ENCODE measurements at regions not wholly inside any gene's neighbourhood (a gene's known extent, or its start where the extent isn't known, plus 50 kb on each side); places are given as distances from the start of the nearest gene placed in this dataset.

DNA sequence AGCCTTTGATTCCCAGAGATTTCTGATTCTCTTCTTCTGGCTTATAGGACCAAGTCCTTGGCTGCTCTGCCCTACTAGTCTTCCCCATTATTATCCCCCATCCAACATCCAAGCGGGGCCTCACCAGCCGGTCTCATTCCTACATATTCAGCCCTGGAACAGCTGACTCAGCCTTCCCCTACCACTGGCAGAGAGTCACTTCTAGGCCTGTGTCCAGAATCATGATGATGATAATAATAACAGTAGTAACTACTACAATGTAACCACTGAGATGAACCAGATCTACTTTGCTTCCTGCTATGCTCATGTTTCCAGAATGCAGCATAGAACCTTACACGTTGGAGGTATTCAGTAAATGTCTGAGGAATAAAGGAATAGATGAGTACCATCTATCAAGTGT, 295.2 kb downstream of the SRBD1 start:
- DNase-seq (no peak), ATAC-seq (no peak)
- Mint-ChIP-seq H3K9me3 (no peaks in the 10 kb centered on the region), H3K27ac (no peak overlapping the region), H3K4me1 (no peaks in the 10 kb centered on the region), H3K27me3 (no peaks in the 10 kb centered on the region), H3K36me3 (ENCODE audit: low read depth) (no peaks in the 10 kb centered on the region), H3K4me3 (no peak overlapping the region)

- Mint-ChIP-seq H3K36me3 (ENCODE audit: low read depth) (no peaks in the 10 kb centered on the region), H3K4me3 (no peak overlapping the region), H3K4me1 (no peaks in the 10 kb centered on the region), H3K27ac (no peak overlapping the region), H3K9me3 (no peaks in the 10 kb centered on the region), H3K27me3 (peaks cover 3% of the 10 kb centered on the region)
- no peak for DNase-seq
- ATAC-seq = no peak
Measured at GRCh38 chr2:45312275-45312674, 298.8 kb downstream of the SRBD1 start.

DNA sequence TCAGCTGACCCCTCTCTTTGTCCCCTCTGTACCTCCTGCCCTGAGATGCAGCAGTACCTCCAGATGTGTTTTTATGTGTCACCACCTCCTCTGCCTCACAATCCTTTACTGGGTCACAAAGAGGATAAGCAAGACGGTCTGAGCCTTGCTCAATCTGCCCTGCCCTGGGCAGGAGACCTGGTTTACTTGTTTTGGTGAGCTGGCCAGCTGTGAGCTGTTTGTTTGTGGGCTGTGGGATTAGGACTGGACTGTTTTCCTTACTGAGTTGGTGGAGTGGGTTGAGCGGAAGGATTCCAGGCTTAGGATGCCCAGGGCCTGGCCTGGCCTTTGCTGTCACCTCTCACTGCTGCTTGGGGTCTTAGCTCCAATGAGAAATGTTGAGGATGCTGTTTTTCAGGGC, 299.5 kb downstream of the SRBD1 start:
- Mint-ChIP-seq H3K4me1 (no peaks in the 10 kb centered on the region), H3K9me3 (no peaks in the 10 kb centered on the region), H3K4me3 (no peak overlapping the region), H3K27me3 (peaks cover 3% of the 10 kb centered on the region), H3K27ac (no peak overlapping the region), H3K36me3 (ENCODE audit: low read depth) (no peaks in the 10 kb centered on the region)
- ATAC-seq (no peak), DNase-seq (no peak)

DNA sequence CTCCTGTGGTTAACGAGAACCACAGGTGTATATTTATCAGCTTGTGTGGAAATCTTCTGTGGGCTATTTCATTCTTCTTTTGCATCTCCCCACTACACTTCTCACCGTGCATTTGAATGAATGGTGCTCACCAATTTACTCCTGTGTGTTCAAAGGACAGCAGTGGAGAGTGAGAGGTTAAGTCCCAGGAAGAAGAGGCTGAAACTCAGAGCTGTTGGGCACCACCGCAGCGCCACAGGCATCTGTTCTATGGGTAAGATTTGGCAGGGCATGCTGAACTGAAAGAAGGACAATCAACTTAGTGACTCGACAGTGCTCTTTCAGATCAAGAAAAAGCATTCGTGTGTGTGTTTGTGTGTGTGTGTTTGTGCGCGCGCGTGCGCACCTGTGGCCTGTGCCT, 297.9 kb upstream of the SIX2 start:
- Mint-ChIP-seq H3K4me1 (no peaks in the 10 kb centered on the region), H3K27ac (no peak overlapping the region)

GRCh38 chr2:45305599-45305998, 296.3 kb upstream of the SIX2 start:
- H3K4me1 Mint-ChIP-seq = no peaks in the 10 kb centered on the region
- peaks cover 9% of the 10 kb centered on the region for H3K27me3 Mint-ChIP-seq
- H3K36me3 Mint-ChIP-seq (ENCODE audit: low read depth) = no peaks in the 10 kb centered on the region
- no peaks in the 10 kb centered on the region for H3K9me3 Mint-ChIP-seq
- no peak for DNase-seq
- H3K27ac Mint-ChIP-seq = no peak overlapping the region
- no peak overlapping the region for H3K4me3 Mint-ChIP-seq
- no peak for ATAC-seq

More for the DNA sequence above, 297.9 kb upstream of the SIX2 start:
- Mint-ChIP-seq H3K36me3 (ENCODE audit: low read depth) (no peaks in the 10 kb centered on the region), H3K27me3 (peaks cover 9% of the 10 kb centered on the region), H3K4me3 (no peak overlapping the region), H3K9me3 (no peaks in the 10 kb centered on the region)
- ATAC-seq = no peak
- no peak for DNase-seq

GRCh38 chr2:45303417-45304202, 294.4 kb upstream of the SIX2 start:
- Mint-ChIP-seq H3K4me3 (no peak overlapping the region), H3K9me3 (no peaks in the 10 kb centered on the region), H3K27me3 (peaks cover 6% of the 10 kb centered on the region), H3K4me1 (no peaks in the 10 kb centered on the region), H3K27ac (no peak overlapping the region), H3K36me3 (ENCODE audit: low read depth) (no peaks in the 10 kb centered on the region)
- no peak for ATAC-seq
- no peak for DNase-seq

DNA sequence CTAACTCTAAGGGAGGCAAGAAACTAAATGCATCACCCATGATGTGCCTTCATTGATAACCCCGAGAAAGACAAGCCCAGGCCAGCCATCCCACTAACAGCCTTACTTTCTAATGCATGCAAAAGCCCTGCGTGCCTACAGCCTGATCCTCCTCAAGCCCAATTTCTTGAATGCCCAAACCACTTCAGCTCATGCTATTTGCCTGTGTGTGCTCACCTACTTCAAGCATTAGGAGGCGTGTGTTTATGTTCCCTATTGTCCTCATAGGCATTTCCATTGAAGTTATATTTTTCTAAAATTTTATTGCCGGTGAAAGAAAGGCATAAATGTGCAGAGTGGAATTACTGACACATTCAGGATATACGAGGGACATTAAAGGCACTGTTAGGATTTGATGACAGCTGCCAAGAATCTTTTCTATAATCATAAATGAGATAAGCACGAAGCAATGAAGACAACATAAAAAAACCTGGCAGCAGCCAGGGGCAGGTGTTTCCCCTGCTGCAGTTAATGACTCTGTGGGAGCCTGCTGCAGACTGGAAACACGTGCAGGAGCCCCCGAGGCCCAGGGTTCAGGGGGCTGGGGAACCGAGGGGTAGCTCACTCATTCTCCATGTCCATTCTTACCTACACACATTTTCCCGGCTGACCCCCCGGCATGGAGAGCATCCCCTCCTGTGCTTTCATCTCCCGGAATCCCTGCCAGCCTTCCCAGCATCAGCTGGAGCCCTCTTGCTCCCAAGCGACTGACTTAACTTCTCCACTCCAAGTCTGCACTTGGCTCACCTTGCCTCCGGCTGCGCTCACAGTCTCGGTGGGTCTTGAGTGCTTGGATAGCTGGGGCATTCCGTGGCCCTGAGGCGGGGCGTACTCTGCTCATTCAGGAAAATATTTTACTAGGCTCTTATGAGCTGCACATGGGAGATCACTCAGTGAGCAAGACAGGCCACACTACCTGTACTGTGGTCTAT, 292.3 kb upstream of the SIX2 start:
- DNase-seq = no peak

DNA sequence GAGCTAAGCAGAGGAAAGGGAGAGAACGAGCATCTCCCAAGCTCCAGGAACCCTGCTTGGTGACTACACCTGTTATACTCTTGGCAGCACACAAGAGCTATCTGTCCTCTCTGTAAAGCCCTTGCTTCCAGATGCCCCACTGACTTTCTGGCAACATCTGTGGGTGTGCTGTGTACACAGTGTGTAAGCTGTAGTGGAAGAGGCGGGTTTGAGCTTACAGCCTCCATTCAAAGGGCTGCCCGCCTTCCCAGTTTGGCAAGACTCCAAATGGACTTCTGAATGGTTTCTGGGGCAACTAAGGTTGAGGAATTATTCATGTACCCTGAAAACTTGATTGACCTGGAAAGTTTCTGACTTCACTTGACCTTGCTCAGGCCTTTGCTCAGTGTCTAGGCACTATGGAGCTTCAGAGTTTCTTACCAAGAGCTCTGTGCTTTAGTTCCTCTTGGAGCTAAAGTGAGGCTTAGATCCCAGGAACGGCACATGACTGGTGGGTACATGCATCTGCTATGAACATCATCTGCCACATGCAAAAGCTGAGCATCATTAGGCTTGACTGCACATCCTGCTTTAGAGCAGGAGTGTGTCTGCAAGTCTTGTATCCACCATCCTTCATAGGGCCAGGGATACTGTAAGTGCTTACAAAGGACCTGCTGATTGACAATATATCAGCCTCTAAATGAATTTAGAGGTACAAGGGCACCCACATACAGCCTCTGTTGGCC, 290.9 kb upstream of the SIX2 start:
- no peaks in the 10 kb centered on the region for H3K36me3 Mint-ChIP-seq (ENCODE audit: low read depth)
- no peak overlapping the region for H3K4me3 Mint-ChIP-seq
- H3K27ac Mint-ChIP-seq = no peak overlapping the region
- no peaks in the 10 kb centered on the region for H3K9me3 Mint-ChIP-seq
- peaks cover 10% of the 10 kb centered on the region for H3K27me3 Mint-ChIP-seq
- no peak for ATAC-seq
- no peaks in the 10 kb centered on the region for H3K4me1 Mint-ChIP-seq
- no peak for DNase-seq

More for the DNA sequence above, 292.3 kb upstream of the SIX2 start:
- Mint-ChIP-seq H3K4me1 (no peaks in the 10 kb centered on the region), H3K9me3 (no peaks in the 10 kb centered on the region), H3K27ac (no peak overlapping the region), H3K4me3 (no peak overlapping the region), H3K27me3 (peaks cover 6% of the 10 kb centered on the region), H3K36me3 (ENCODE audit: low read depth) (no peaks in the 10 kb centered on the region)
- ATAC-seq = no peak

DNA sequence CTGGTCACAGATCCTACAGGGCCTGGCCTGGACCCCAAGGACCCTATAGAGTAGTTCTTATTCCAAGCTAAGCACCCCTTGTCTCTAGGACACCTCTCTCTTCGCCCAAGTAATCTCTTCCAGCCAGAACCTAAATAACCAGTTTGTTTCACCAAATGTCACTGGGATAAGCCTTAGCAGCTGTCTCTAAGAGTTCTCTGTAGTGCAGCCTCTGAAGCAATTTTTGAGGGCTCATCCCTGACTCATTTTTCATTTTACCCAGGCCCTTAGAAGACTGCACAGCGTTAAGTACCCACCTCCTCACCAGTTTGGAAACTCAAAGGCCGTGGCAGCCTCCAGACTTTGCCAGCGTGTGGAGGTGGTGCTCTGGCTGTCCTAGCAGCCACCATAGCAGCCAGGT, 290.1 kb upstream of the SIX2 start:
- no peak for DNase-seq
- Mint-ChIP-seq H3K27me3 (peaks cover 10% of the 10 kb centered on the region), H3K9me3 (no peaks in the 10 kb centered on the region), H3K36me3 (ENCODE audit: low read depth) (no peaks in the 10 kb centered on the region), H3K4me1 (no peaks in the 10 kb centered on the region), H3K4me3 (no peak overlapping the region), H3K27ac (no peak overlapping the region)
- ATAC-seq = no peak

DNA sequence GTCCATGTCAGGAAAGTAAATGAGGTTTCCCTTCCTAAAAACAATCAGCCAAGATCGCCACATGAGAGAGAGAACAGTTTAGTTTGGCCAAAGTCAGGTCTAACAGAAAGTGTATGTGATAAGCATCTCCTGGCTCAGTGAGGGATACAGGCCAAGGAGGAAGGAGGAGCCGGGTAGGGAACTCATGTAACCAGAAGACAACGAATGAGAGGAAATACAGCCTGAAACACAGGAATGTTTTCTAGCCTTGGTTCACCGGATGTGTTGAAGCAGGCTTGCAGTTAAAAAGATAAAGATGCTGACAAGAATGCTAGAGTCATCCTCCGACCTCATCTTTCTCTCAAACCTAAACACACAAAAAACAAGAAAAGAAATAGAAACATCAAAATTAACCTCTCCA, 283.9 kb upstream of the SIX2 start:
- Mint-ChIP-seq H3K27me3 (peaks cover 13% of the 10 kb centered on the region), H3K27ac (no peak overlapping the region), H3K4me3 (no peak overlapping the region), H3K9me3 (no peaks in the 10 kb centered on the region), H3K36me3 (ENCODE audit: low read depth) (no peaks in the 10 kb centered on the region), H3K4me1 (no peaks in the 10 kb centered on the region)
- DNase-seq (no peak), ATAC-seq (no peak)

- no peak for ATAC-seq
- no peaks in the 10 kb centered on the region for H3K4me1 Mint-ChIP-seq
- H3K27me3 Mint-ChIP-seq = peaks cover 20% of the 10 kb centered on the region
- no peaks in the 10 kb centered on the region for H3K9me3 Mint-ChIP-seq
- no peak for DNase-seq
- H3K4me3 Mint-ChIP-seq = no peak overlapping the region
- H3K36me3 Mint-ChIP-seq (ENCODE audit: low read depth) = no peaks in the 10 kb centered on the region
- no peak overlapping the region for H3K27ac Mint-ChIP-seq
Measured at GRCh38 chr2:45291296-45291701, 282.0 kb upstream of the SIX2 start.

DNA sequence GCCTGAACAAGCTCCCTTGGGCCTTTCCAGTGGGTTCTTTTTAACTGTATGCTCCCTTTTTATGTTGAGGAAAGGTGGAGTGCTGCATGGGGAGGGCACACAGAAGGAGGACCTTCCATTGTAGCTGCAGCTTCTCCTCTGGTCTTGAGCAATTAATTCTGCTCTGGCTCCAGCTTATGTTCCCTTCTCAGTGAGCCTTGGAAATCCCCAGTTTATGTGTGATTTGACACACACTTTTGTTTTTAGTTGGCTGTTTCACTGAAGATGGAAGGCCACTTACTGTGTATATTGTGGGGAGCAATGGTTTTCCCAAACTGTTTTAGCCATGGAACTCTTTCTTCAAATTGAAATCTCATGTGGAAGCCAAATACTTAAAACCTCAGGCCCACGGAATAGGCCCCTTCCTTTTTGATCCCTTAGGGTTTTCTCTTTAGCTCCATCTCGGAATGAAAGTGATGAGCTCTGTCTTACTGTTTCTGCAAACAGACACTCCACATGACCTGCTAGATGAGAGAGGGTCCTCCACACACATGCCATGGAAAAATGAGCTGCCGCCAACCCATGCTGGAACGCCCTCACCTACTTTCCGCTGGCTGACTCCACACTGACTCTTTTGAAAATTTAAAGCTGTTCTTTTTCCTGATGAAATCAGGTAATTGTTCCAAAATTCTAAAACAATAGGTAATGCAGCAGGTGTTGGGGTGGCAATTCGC, 280.9 kb upstream of the SIX2 start:
- Mint-ChIP-seq H3K4me3 (no peak overlapping the region), H3K36me3 (ENCODE audit: low read depth) (no peaks in the 10 kb centered on the region), H3K27ac (no peak overlapping the region), H3K9me3 (no peaks in the 10 kb centered on the region), H3K27me3 (peaks cover 17% of the 10 kb centered on the region), H3K4me1 (no peaks in the 10 kb centered on the region)
- ATAC-seq = no peak
- DNase-seq = no peak

DNA sequence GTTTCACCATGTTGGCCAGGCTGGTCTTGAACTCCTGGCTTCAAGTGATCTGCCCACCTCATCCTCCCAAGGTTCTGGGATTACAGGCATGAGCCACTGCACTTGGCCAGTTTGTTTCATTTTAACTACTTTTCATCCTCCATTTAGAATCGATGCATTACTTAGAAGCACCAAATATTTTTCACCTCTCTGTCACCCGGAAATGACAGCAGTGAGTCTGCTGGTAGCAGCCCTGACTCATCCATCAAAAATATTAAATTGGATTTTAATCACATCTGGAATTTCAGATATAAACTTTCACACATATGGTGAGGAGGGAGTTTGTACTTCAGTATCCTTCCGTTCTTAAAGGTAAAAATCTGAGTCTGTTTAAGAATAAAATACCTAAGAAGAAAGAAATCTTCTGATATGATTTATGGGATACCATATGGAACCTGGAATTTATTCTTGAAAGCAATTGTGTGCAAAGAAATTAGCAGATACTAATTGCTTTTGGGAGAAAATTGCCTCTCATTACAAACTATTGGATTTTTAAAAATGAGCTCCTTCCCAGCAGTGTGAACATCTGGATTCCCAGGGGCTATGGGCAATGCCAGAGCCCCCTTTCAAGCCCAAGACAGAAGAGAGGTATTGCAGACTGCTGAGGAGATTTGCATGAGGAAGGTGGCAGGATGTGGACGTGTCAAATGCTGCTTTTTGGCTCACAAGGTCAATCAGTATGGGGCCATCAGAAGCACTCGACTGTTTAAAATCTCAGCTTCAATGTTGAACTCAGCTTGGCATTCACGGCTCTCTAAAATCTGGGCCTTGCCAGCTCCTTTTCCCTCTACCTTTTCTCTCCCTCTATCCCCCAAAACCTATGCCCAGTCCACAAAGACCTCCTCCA, 279.5 kb upstream of the SIX2 start:
- no peak for DNase-seq
- Mint-ChIP-seq H3K27ac (no peak overlapping the region), H3K4me1 (no peaks in the 10 kb centered on the region), H3K9me3 (no peaks in the 10 kb centered on the region), H3K36me3 (ENCODE audit: low read depth) (no peaks in the 10 kb centered on the region), H3K27me3 (peaks cover 13% of the 10 kb centered on the region), H3K4me3 (no peak overlapping the region)
- ATAC-seq = no peak

Measured in activated naive CD8-positive, alpha-beta T cell treated with anti-CD3 and anti-CD28 coated beads, Interleukin-2, amount 50 U/mL, for 24 hours (primary cell).